SK-N-SH (cell line): ENCODE measurements at regions not wholly inside any gene's neighbourhood (a gene's known extent, or its start where the extent isn't known, plus 50 kb on each side); places are given as distances from the start of the nearest gene placed in this dataset.

Experiments
- EP300 ChIP-seq, 2 experiments: IDR thresholded peaks; 2 replicates each; pipeline versions ENCODE4 v1.4.0 to v1.6.1; 2012; ENCODE audit warnings: borderline replicate concordance in 1 of 2, low read depth in 1 of 2, low read length in 1 of 2
- NRF1 ChIP-seq: IDR thresholded peaks from 2 replicates; pipeline ENCODE4 v1.6.1; 2012; ENCODE audit warnings: low read depth, mild to moderate bottlenecking, low read length
- RAD21 ChIP-seq: IDR thresholded peaks from 2 replicates; pipeline ENCODE4 v1.6.1; 2012; ENCODE audit warnings: mild to moderate bottlenecking, low read length
- RCOR1 ChIP-seq: fragments of 150-350 bp; IDR thresholded peaks from 2 replicates; pipeline ENCODE4 v1.6.1; 2017; ENCODE audit warnings: antibody characterized with exemption, low read length
- TCF12 ChIP-seq: IDR thresholded peaks from 2 replicates; pipeline ENCODE4 v1.4.0; 2012
- YY1 ChIP-seq: IDR thresholded peaks from 2 replicates; pipeline ENCODE4 v1.4.0; 2012; ENCODE audit warnings: low read depth, mild to moderate bottlenecking
- TF ChIP-seq, protein P1 (sequence below): fragments of 200-600 bp; sonication (generic); IDR thresholded peaks from 2 replicates; pipeline ENCODE4 v1.6.1; 2017; ENCODE audit warnings: antibody characterized with exemption, mild to moderate bottlenecking, moderate library complexity
- TF ChIP-seq, protein P2 (sequence below): IDR thresholded peaks from 2 replicates; pipeline ENCODE4 v1.6.1; 2012; ENCODE audit warnings: mild to moderate bottlenecking, low read depth, low read length, moderate library complexity
- TF ChIP-seq, protein P3 (sequence below): fragments of 150-350 bp; IDR thresholded peaks from 2 replicates; pipeline ENCODE4 v1.6.1; 2016; ENCODE audit warnings: mild to moderate bottlenecking, low read depth, low read length
- TF ChIP-seq, protein P4 (sequence below): fragments of 150-350 bp; IDR thresholded peaks from 2 replicates; pipeline ENCODE4 v1.6.1; 2017; ENCODE audit warnings: antibody characterized with exemption, low read length, low read depth, borderline replicate concordance

DNA sequence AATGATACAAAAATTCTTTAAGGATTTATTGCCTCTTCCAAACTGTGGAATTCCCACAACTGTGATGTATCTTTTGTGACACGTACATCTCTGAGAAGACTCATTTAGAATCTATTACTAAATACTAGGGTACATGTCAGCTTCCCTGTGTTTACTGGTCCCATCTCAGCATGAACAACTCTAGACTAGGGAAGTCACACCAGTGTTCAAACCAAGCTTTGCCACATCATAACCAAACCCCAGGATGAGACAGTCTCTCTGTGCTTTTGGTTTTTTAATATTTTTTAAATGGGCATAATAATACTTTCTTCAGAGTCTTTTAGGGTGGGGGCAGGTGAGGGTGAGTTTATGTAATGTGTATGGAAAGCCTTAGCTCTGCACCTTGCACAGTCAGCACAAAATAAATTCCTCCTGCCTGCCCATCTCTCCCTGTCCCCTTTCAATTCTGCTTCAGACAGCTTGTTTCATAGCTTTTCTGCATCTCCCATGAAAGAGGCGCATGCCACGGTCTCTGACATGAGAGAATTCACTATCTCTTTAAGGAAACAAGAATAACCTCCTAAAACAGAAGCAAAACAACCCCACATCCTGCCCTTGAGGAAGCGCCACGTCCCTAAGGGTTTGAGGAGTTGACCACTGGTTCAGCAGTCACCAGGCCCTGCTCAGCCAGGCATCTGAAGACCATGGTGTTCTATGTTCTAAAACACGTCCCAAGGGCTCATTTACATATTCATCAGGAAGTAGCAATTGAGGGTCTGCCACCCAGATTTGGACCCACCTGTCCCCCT is 174.5 kb downstream of the USP12 start:
- TF ChIP-seq EP300 (IDR thresholded peaks at IDR 0.05; ENCODE audit: borderline replicate concordance in 1 of 2, low read depth in 1 of 2, low read length in 1 of 2) (no peak), RAD21 (no peak), RCOR1 (no peak), YY1 (no peak), TCF12 (no peak), NRF1 (no peak)
- TF ChIP-seq, protein P1, sequence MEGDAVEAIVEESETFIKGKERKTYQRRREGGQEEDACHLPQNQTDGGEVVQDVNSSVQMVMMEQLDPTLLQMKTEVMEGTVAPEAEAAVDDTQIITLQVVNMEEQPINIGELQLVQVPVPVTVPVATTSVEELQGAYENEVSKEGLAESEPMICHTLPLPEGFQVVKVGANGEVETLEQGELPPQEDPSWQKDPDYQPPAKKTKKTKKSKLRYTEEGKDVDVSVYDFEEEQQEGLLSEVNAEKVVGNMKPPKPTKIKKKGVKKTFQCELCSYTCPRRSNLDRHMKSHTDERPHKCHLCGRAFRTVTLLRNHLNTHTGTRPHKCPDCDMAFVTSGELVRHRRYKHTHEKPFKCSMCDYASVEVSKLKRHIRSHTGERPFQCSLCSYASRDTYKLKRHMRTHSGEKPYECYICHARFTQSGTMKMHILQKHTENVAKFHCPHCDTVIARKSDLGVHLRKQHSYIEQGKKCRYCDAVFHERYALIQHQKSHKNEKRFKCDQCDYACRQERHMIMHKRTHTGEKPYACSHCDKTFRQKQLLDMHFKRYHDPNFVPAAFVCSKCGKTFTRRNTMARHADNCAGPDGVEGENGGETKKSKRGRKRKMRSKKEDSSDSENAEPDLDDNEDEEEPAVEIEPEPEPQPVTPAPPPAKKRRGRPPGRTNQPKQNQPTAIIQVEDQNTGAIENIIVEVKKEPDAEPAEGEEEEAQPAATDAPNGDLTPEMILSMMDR = no peak
- TF ChIP-seq, protein P2, sequence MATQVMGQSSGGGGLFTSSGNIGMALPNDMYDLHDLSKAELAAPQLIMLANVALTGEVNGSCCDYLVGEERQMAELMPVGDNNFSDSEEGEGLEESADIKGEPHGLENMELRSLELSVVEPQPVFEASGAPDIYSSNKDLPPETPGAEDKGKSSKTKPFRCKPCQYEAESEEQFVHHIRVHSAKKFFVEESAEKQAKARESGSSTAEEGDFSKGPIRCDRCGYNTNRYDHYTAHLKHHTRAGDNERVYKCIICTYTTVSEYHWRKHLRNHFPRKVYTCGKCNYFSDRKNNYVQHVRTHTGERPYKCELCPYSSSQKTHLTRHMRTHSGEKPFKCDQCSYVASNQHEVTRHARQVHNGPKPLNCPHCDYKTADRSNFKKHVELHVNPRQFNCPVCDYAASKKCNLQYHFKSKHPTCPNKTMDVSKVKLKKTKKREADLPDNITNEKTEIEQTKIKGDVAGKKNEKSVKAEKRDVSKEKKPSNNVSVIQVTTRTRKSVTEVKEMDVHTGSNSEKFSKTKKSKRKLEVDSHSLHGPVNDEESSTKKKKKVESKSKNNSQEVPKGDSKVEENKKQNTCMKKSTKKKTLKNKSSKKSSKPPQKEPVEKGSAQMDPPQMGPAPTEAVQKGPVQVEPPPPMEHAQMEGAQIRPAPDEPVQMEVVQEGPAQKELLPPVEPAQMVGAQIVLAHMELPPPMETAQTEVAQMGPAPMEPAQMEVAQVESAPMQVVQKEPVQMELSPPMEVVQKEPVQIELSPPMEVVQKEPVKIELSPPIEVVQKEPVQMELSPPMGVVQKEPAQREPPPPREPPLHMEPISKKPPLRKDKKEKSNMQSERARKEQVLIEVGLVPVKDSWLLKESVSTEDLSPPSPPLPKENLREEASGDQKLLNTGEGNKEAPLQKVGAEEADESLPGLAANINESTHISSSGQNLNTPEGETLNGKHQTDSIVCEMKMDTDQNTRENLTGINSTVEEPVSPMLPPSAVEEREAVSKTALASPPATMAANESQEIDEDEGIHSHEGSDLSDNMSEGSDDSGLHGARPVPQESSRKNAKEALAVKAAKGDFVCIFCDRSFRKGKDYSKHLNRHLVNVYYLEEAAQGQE = no peak
- TF ChIP-seq, protein P3, sequence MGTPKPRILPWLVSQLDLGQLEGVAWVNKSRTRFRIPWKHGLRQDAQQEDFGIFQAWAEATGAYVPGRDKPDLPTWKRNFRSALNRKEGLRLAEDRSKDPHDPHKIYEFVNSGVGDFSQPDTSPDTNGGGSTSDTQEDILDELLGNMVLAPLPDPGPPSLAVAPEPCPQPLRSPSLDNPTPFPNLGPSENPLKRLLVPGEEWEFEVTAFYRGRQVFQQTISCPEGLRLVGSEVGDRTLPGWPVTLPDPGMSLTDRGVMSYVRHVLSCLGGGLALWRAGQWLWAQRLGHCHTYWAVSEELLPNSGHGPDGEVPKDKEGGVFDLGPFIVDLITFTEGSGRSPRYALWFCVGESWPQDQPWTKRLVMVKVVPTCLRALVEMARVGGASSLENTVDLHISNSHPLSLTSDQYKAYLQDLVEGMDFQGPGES = no peak
- TF ChIP-seq, protein P4, sequence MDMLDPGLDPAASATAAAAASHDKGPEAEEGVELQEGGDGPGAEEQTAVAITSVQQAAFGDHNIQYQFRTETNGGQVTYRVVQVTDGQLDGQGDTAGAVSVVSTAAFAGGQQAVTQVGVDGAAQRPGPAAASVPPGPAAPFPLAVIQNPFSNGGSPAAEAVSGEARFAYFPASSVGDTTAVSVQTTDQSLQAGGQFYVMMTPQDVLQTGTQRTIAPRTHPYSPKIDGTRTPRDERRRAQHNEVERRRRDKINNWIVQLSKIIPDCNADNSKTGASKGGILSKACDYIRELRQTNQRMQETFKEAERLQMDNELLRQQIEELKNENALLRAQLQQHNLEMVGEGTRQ = no peak
